ENCODE measurements at regions not wholly inside any gene's neighbourhood (a gene's known extent, or its start where the extent isn't known, plus 50 kb on each side); places are given as distances from the start of the nearest gene placed in this dataset.

DNA sequence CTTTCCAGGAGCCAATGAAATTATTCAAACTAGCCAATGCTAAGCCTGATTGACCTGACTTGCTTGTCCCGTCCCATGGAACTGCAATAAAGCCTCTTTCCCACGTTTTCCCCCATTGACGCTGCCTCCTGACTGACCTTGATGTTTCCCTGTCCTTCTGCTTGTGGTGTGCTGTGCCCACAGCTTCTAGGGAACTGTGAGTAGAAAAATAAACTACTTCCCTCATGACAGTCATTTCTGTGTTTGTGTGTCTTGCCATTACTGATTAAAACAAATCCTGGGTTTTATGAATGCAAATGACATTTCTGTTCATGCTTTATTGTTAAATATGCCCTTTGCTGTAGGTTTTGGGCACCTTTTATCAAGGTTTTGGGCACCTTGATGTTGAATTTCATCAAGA lies 91.3 kb upstream of the ABI1 start:
- Mint-ChIP-seq H3K27me3 (ENCODE audit: unreplicated experiment) (peaks cover 4% of the 10 kb centered on the region), H3K36me3 (ENCODE audit: low read depth, unreplicated experiment) (no peaks in the 10 kb centered on the region), H3K27ac (ENCODE audit: unreplicated experiment) (no peak overlapping the region), H3K4me3 (ENCODE audit: unreplicated experiment) (no peak overlapping the region), H3K9me3 (ENCODE audit: unreplicated experiment) (no peaks in the 10 kb centered on the region), H3K4me1 (ENCODE audit: unreplicated experiment) (no peaks in the 10 kb centered on the region)
- no peak for TF ChIP-seq CTCF (IDR thresholded peaks at IDR 0.05; ENCODE audit: unreplicated experiment)
- DNase-seq (ENCODE audit: low spot score), result no peak

DNA sequence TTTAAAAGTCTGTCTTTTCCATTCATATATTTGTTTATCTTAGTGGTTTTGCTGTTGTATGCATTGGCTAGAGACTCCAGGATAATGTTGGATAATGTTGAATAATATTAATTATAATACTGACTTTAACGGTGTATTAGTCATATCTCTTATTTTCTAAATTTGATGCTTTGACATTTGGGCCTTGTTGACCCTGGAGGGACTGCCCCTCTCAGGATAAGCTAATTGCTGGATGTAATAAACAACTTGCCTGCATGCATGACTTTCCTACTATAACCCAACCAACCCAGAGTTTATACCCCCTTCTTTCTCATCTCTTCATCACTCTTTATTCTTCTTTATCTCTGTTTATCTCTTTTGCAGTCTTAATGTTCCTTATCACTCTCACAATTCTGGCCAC lies 90.9 kb upstream of the ABI1 start:
- Mint-ChIP-seq H3K4me1 (ENCODE audit: unreplicated experiment) (no peaks in the 10 kb centered on the region), H3K36me3 (ENCODE audit: low read depth, unreplicated experiment) (no peaks in the 10 kb centered on the region), H3K9me3 (ENCODE audit: unreplicated experiment) (no peaks in the 10 kb centered on the region), H3K27ac (ENCODE audit: unreplicated experiment) (no peak overlapping the region), H3K27me3 (ENCODE audit: unreplicated experiment) (peaks cover 4% of the 10 kb centered on the region), H3K4me3 (ENCODE audit: unreplicated experiment) (no peak overlapping the region)
- no peak for DNase-seq (ENCODE audit: low spot score)
- TF ChIP-seq CTCF (IDR thresholded peaks at IDR 0.05; ENCODE audit: unreplicated experiment), result no peak

DNA sequence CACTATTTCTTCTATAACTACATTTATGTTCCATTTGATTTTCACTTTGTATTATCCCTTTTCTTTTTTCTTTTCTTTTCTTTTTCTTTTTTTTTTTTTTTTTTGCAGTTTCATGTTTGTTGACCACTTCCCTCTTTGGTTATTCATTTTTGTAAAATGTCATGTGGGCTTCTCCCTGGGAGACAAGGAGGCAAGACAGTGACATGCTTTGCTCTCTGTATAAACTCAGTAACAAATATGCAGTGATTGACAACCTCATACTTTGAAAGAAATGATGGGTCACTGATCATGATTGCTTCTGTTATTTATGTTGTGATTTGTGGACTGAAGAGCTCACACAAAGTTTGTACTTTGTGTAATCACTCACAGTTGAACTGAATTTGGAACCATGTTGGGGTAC lies 90.2 kb upstream of the ABI1 start:
- no peak for TF ChIP-seq CTCF (IDR thresholded peaks at IDR 0.05; ENCODE audit: unreplicated experiment)
- H3K27me3 Mint-ChIP-seq (ENCODE audit: unreplicated experiment), result peaks cover 4% of the 10 kb centered on the region
- H3K4me1 Mint-ChIP-seq (ENCODE audit: unreplicated experiment), result no peaks in the 10 kb centered on the region
- H3K9me3 Mint-ChIP-seq (ENCODE audit: unreplicated experiment), result no peaks in the 10 kb centered on the region
- H3K4me3 Mint-ChIP-seq (ENCODE audit: unreplicated experiment), result no peak overlapping the region
- no peak for DNase-seq (ENCODE audit: low spot score)
- no peaks in the 10 kb centered on the region for H3K36me3 Mint-ChIP-seq (ENCODE audit: low read depth, unreplicated experiment)
- no peak overlapping the region for H3K27ac Mint-ChIP-seq (ENCODE audit: unreplicated experiment)

DNA sequence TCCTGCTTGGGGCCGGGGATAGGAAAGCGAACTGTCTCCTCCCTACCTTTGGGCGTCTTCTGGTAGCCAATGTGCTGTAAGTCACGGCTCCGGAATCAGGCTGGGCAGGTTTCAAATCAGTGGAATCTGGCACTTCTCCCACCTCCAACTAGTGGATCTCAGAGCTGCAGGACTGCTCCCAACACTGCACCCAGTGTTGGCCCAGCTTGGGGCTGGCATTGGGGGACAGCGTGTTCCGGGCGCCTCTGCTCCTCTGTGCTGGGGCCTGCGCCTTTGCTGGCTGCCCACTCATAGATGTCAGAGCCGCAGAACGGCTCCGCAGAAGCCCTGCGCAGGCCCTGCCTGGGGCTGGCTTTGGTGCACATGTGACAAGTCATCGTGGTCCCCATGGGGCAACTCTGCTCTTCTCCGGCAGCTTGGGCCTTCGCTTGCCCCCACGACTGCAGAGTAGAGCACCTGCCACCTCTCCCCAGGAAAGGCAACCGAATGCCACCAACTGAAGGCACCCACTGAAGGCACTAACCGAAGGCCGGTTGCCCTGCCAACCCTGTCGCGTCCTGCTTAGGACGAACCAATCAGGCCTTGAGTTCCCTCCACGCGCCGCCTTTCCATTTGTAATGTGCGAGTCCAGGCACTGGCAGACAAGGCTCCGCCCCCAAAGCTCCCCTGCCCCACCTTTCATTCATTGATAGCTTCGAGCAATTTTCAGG lies 85.5 kb upstream of the ABI1 start:
- no peak for DNase-seq (ENCODE audit: low spot score)
- Mint-ChIP-seq H3K27ac (ENCODE audit: unreplicated experiment) (no peak overlapping the region), H3K36me3 (ENCODE audit: low read depth, unreplicated experiment) (no peaks in the 10 kb centered on the region), H3K9me3 (ENCODE audit: unreplicated experiment) (no peaks in the 10 kb centered on the region), H3K27me3 (ENCODE audit: unreplicated experiment) (no peaks in the 10 kb centered on the region), H3K4me1 (ENCODE audit: unreplicated experiment) (no peaks in the 10 kb centered on the region), H3K4me3 (ENCODE audit: unreplicated experiment) (no peak overlapping the region)
- no peak for TF ChIP-seq CTCF (IDR thresholded peaks at IDR 0.05; ENCODE audit: unreplicated experiment)

GRCh38 chr10:26944261-26944882 lies 83.6 kb upstream of the ABI1 start:
- peaks cover 2% of the 10 kb centered on the region for H3K27me3 Mint-ChIP-seq (ENCODE audit: unreplicated experiment)
- no peak for TF ChIP-seq CTCF (IDR thresholded peaks at IDR 0.05; ENCODE audit: unreplicated experiment)
- H3K27ac Mint-ChIP-seq (ENCODE audit: unreplicated experiment), result no peak overlapping the region
- H3K36me3 Mint-ChIP-seq (ENCODE audit: low read depth, unreplicated experiment), result no peaks in the 10 kb centered on the region
- DNase-seq (ENCODE audit: low spot score), result no peak
- H3K4me1 Mint-ChIP-seq (ENCODE audit: unreplicated experiment), result no peaks in the 10 kb centered on the region
- H3K9me3 Mint-ChIP-seq (ENCODE audit: unreplicated experiment), result no peaks in the 10 kb centered on the region
- no peak overlapping the region for H3K4me3 Mint-ChIP-seq (ENCODE audit: unreplicated experiment)

Measured in endothelial cell (in vitro differentiated cells).